PFSK-1 (cell line): ENCODE measurements at regions not wholly inside any gene's neighbourhood (a gene's known extent, or its start where the extent isn't known, plus 50 kb on each side); places are given as distances from the start of the nearest gene placed in this dataset.

Experiments
- POLR2AphosphoS5 ChIP-seq: IDR thresholded peaks from 2 replicates; pipeline ENCODE4 v1.6.1; 2012; ENCODE audit warnings: low read depth, mild to moderate bottlenecking, control low read depth, low read length, moderate library complexity
- TAF1 ChIP-seq: IDR thresholded peaks from 2 replicates; pipeline ENCODE4 v1.6.1; 2012; ENCODE audit warnings: low read length, control low read depth, borderline replicate concordance; ENCODE audit not compliant: insufficient read depth
- TF ChIP-seq, protein P1 (sequence below), 2 experiments: IDR thresholded peaks; 2 replicates each; pipeline versions ENCODE4 v1.6.1 to v1.8.0; 2011 to 2012; ENCODE audit warnings: low read depth in 2 of 2, low read length in 2 of 2, control low read depth in 1 of 2, inconsistent platforms in 1 of 2, mild to moderate bottlenecking in 1 of 2, moderate library complexity in 1 of 2; ENCODE audit not compliant: insufficient read depth in 1 of 2

DNA sequence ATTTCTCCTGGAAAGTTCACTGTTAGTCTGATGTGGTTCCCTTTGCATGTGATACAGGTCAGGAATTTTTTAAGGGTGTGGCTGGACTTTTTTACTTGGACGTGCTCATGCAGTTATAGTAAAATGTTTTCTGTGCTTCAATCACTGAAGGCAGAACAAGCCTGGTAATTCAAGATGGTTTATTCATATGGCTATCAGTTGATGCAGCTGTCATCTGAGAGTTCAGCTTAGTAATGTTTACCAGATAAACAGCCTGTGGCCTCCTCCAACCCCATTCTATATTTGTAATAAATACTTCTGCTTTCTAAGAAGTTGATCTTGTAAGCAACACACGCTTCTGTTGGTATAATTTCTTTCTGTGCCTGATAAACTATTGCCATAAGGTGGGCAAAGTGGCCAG, 2105.9 kb downstream of the ARAP2 start:
- TF ChIP-seq POLR2AphosphoS5, result no peak
- no peak for TF ChIP-seq TAF1
- TF ChIP-seq, protein P1, sequence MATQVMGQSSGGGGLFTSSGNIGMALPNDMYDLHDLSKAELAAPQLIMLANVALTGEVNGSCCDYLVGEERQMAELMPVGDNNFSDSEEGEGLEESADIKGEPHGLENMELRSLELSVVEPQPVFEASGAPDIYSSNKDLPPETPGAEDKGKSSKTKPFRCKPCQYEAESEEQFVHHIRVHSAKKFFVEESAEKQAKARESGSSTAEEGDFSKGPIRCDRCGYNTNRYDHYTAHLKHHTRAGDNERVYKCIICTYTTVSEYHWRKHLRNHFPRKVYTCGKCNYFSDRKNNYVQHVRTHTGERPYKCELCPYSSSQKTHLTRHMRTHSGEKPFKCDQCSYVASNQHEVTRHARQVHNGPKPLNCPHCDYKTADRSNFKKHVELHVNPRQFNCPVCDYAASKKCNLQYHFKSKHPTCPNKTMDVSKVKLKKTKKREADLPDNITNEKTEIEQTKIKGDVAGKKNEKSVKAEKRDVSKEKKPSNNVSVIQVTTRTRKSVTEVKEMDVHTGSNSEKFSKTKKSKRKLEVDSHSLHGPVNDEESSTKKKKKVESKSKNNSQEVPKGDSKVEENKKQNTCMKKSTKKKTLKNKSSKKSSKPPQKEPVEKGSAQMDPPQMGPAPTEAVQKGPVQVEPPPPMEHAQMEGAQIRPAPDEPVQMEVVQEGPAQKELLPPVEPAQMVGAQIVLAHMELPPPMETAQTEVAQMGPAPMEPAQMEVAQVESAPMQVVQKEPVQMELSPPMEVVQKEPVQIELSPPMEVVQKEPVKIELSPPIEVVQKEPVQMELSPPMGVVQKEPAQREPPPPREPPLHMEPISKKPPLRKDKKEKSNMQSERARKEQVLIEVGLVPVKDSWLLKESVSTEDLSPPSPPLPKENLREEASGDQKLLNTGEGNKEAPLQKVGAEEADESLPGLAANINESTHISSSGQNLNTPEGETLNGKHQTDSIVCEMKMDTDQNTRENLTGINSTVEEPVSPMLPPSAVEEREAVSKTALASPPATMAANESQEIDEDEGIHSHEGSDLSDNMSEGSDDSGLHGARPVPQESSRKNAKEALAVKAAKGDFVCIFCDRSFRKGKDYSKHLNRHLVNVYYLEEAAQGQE (IDR thresholded peaks at IDR 0.05; ENCODE audit: insufficient read depth in 1 of 2, low read depth in 2 of 2, low read length in 2 of 2), result no peak
